ENCODE measurements at regions not wholly inside any gene's neighbourhood (a gene's known extent, or its start where the extent isn't known, plus 50 kb on each side); places are given as distances from the start of the nearest gene placed in this dataset.
"Not testable (repeated sequence)": the region's sequence is repeated elsewhere in the genome, so short reads cannot be mapped to it uniquely, and the experiment has no call there.

- no peak for DNase-seq (ENCODE audit: low spot score)
- intact Hi-C loops (cut with DNase I) = no loop called here
Measured at GRCh38 chr20:48454671-48455490, 372.9 kb downstream of the PREX1 start.

GRCh38 chr20:48453477-48454093 is 374.2 kb downstream of the PREX1 start:
- DNase-seq (ENCODE audit: low spot score) = no peak
- intact Hi-C loops (cut with DNase I) = no loop called here

- no peak for DNase-seq (ENCODE audit: low spot score)
- intact Hi-C loops (cut with DNase I) = no loop called here
Measured at GRCh38 chr20:48451401-48451800, 376.4 kb downstream of the PREX1 start.

GRCh38 chr20:48448666-48449600 is 378.9 kb downstream of the PREX1 start:
- intact Hi-C loops (cut with DNase I) = no loop called here
- no peak for DNase-seq (ENCODE audit: low spot score)

- intact Hi-C loops (cut with DNase I) = no loop called here
- DNase-seq (ENCODE audit: low spot score) = no peak
Measured at GRCh38 chr20:48447456-48447855, 380.3 kb downstream of the PREX1 start.

- intact Hi-C loops (cut with DNase I) = no loop called here
- DNase-seq (ENCODE audit: low spot score) = no peak
Measured at GRCh38 chr20:48445827-48446226, 382.0 kb downstream of the PREX1 start.

- no peak for DNase-seq (ENCODE audit: low spot score)
- intact Hi-C loops (cut with DNase I) = no loop called here
Measured at GRCh38 chr20:48444249-48444648, 383.6 kb downstream of the PREX1 start.

- DNase-seq (ENCODE audit: low spot score) = no peak
- intact Hi-C loops (cut with DNase I) = no loop called here
Measured at GRCh38 chr20:48440916-48441315, 386.9 kb downstream of the PREX1 start.

- intact Hi-C loops (cut with DNase I); DNase-seq (ENCODE audit: low spot score): not testable (repeated sequence)
Measured at GRCh38 chr20:48440261-48440660, 387.5 kb downstream of the PREX1 start.

- intact Hi-C loops (cut with DNase I) = no loop called here
- no peak for DNase-seq (ENCODE audit: low spot score)
Measured at GRCh38 chr20:48437146-48437545, 390.7 kb downstream of the PREX1 start.

GRCh38 chr20:48436609-48437008 is 391.2 kb downstream of the PREX1 start:
- DNase-seq (ENCODE audit: low spot score); intact Hi-C loops (cut with DNase I): not testable (repeated sequence)

GRCh38 chr20:48433178-48433577 is 394.6 kb downstream of the PREX1 start:
- intact Hi-C loops (cut with DNase I) = no loop called here
- DNase-seq (ENCODE audit: low spot score) = no peak

- no peak for DNase-seq (ENCODE audit: low spot score)
- intact Hi-C loops (cut with DNase I) = no loop called here
Measured at GRCh38 chr20:48432494-48432832, 395.3 kb downstream of the PREX1 start.

GRCh38 chr20:48431653-48432493 is 395.9 kb downstream of the PREX1 start:
- intact Hi-C loops (cut with DNase I) = no loop called here
- DNase-seq (ENCODE audit: low spot score) = no peak

- intact Hi-C loops (cut with DNase I) = no loop called here
- no peak for DNase-seq (ENCODE audit: low spot score)
Measured at GRCh38 chr20:48426630-48427029, 401.2 kb downstream of the PREX1 start.

- intact Hi-C loops (cut with DNase I) = no loop called here
- DNase-seq (ENCODE audit: low spot score) = no peak
Measured at GRCh38 chr20:48425817-48426612, 401.8 kb downstream of the PREX1 start.

GRCh38 chr20:48425321-48425720 is 402.5 kb downstream of the PREX1 start:
- intact Hi-C loops (cut with DNase I) = no loop called here
- no peak for DNase-seq (ENCODE audit: low spot score)

- DNase-seq (ENCODE audit: low spot score) = no peak
- intact Hi-C loops (cut with DNase I) = no loop called here
Measured at GRCh38 chr20:48422242-48422960, 405.4 kb downstream of the PREX1 start.

Measured in cardiac septum (tissue), 1 donor.